Endodermal cell (in vitro differentiated cells): ENCODE measurements at regions not wholly inside any gene's neighbourhood (a gene's known extent, or its start where the extent isn't known, plus 50 kb on each side); places are given as distances from the start of the nearest gene placed in this dataset.

Experiments
- DNase-seq: peaks from one replicate; pipeline ENCODE4 v3.0.0-alpha.2; 2017
- H3K27ac ChIP-seq: 2 replicates; pipeline ENCODE4 v1.5.1; 2013; ENCODE audit warnings: mild to moderate bottlenecking, low read depth, low read length, moderate library complexity
- H3K27me3 ChIP-seq: 2 replicates; pipeline ENCODE4 v1.6.1; 2013; ENCODE audit warnings: mild to moderate bottlenecking, low read length, moderate library complexity; ENCODE audit not compliant: insufficient read depth, control insufficient read depth, poor library complexity, severe bottlenecking
- H3K36me3 ChIP-seq: 2 replicates; pipeline ENCODE4 v1.7.0; 2013; ENCODE audit warnings: mild to moderate bottlenecking, low read length, moderate library complexity; ENCODE audit not compliant: control insufficient read depth, insufficient read depth
- H3K4me1 ChIP-seq: one replicate; pipeline ENCODE4 v1.7.0; 2013; ENCODE audit warnings: low read length; ENCODE audit not compliant: control insufficient read depth, insufficient read depth
- H3K4me3 ChIP-seq: 2 replicates; pipeline ENCODE4 v1.5.1; 2013; ENCODE audit warnings: mild to moderate bottlenecking, low read length, moderate library complexity
- H3K9ac ChIP-seq: 2 replicates; pipeline ENCODE4 v1.6.1; 2013; ENCODE audit warnings: mild to moderate bottlenecking, low read length, moderate library complexity; ENCODE audit not compliant: poor library complexity, severe bottlenecking; ENCODE audit errors: extremely low read depth
- H3K9me3 ChIP-seq: 2 replicates; pipeline ENCODE4 v1.6.1; 2013; ENCODE audit warnings: mild to moderate bottlenecking, low read length, moderate library complexity; ENCODE audit not compliant: control insufficient read depth
- H3K27ac Mint-ChIP-seq: 2 replicates; pipeline ENCODE4 v1.8.0; 2020; ENCODE audit warnings: mixed read lengths
- H3K27me3 Mint-ChIP-seq: 2 replicates; pipeline ENCODE4 v1.8.0; 2021; ENCODE audit warnings: mild to moderate bottlenecking, mixed read lengths; ENCODE audit not compliant: insufficient read depth
- H3K36me3 Mint-ChIP-seq: 2 replicates; pipeline ENCODE4 v1.8.0; 2020; ENCODE audit warnings: low read depth, mixed read lengths
- H3K4me1 Mint-ChIP-seq: 2 replicates; pipeline ENCODE4 v1.8.0; 2020; ENCODE audit warnings: mixed read lengths
- H3K4me3 Mint-ChIP-seq: 2 replicates; pipeline ENCODE4 v1.8.0; 2020; ENCODE audit warnings: mild to moderate bottlenecking, moderate library complexity, mixed read lengths
- H3K9me3 Mint-ChIP-seq: 2 replicates; pipeline ENCODE4 v1.8.0; 2020; ENCODE audit warnings: mild to moderate bottlenecking, mixed read lengths
- WGBS, 2 experiments: methylation state at CpG; one replicate each; pipeline versions ENCODE4 v1.1.5 to v1.1.7; 2013; ENCODE audit warnings: missing lambda C conversion rate in 2 of 2, mixed read lengths in 1 of 2; ENCODE audit not compliant: insufficient coverage in 1 of 2, insufficient read length in 1 of 2; 5-methylcytosine and 5-hydroxymethylcytosine counted together
- TF ChIP-seq, protein P1 (sequence below): fragments of 200-600 bp; sonication (generic); conservative IDR thresholded peaks from 2 replicates; pipeline ENCODE4 v1.5.0; 2021; ENCODE audit warnings: antibody characterized with exemption, mild to moderate bottlenecking

DNA sequence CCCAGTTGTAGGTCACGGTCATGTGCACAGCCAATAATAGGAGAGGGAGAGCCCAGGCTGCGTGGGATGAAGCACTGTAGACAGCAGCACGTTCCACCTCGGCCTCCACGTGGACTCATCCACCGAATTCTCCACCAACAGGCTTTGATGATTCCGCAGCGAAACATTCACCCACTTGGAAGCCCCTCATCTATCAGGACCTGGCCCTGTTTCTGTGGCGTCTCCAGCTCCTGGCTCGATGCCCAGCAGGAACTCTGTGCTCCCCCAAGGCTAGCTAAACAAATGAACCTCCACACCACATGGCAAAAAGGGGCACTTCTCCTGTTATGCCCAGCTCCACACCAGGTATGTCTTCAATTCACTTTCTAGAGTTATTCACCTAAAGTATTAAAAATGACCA is 237.9 kb upstream of the PDE10A start:
- Mint-ChIP-seq H3K27me3 (peaks cover 23% of the 10 kb centered on the region), H3K36me3 (no peaks in the 10 kb centered on the region), H3K4me3 (no peak overlapping the region), H3K4me1 (no peaks in the 10 kb centered on the region), H3K9me3 (no peaks in the 10 kb centered on the region), H3K27ac (no peak overlapping the region)
- DNase-seq = no peak
- Histone ChIP-seq H3K4me3 (no peak overlapping the region), H3K4me1 (no peaks in the 10 kb centered on the region), H3K9me3 (no peaks in the 10 kb centered on the region), H3K9ac (no peak overlapping the region), H3K36me3 (no peaks in the 10 kb centered on the region), H3K27ac (no peak overlapping the region), H3K27me3 (no peaks in the 10 kb centered on the region)
- TF ChIP-seq, protein P1, sequence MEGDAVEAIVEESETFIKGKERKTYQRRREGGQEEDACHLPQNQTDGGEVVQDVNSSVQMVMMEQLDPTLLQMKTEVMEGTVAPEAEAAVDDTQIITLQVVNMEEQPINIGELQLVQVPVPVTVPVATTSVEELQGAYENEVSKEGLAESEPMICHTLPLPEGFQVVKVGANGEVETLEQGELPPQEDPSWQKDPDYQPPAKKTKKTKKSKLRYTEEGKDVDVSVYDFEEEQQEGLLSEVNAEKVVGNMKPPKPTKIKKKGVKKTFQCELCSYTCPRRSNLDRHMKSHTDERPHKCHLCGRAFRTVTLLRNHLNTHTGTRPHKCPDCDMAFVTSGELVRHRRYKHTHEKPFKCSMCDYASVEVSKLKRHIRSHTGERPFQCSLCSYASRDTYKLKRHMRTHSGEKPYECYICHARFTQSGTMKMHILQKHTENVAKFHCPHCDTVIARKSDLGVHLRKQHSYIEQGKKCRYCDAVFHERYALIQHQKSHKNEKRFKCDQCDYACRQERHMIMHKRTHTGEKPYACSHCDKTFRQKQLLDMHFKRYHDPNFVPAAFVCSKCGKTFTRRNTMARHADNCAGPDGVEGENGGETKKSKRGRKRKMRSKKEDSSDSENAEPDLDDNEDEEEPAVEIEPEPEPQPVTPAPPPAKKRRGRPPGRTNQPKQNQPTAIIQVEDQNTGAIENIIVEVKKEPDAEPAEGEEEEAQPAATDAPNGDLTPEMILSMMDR = no peak
- WGBS, 2 experiments = 92 to 96% methylated on average over 5 to 10 of the region's 10 CpGs

DNA sequence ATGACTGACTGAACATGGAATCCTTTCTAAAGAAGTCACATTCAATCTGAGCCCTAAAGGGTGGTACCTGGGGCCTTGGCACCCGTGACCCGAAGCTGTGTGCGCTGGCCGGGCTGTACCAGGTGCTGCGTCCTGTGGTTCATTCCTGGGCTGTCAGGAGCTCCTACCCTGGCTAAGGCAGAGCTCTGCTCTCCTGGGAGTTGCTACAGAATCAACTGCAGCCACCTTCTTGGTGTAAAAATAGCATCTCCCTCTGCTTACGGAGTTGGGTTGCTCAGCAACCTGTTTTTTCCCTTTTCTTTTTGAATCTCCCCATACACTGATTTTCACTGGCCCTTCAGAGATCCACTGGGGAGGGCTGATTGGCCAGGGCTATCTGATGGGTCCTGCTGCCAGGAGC is 236.6 kb upstream of the PDE10A start:
- Histone ChIP-seq H3K9me3 (no peaks in the 10 kb centered on the region), H3K27ac (no peak overlapping the region), H3K36me3 (no peaks in the 10 kb centered on the region), H3K4me1 (no peaks in the 10 kb centered on the region), H3K27me3 (no peaks in the 10 kb centered on the region), H3K4me3 (no peak overlapping the region), H3K9ac (no peak overlapping the region)
- no peak overlapping the region for H3K27ac Mint-ChIP-seq
- no peaks in the 10 kb centered on the region for H3K36me3 Mint-ChIP-seq
- H3K4me3 Mint-ChIP-seq = no peak overlapping the region
- H3K27me3 Mint-ChIP-seq = peaks cover 22% of the 10 kb centered on the region
- WGBS, 2 experiments = 84 to 88% methylated on average over 6 of the region's 6 CpGs
- no peaks in the 10 kb centered on the region for H3K4me1 Mint-ChIP-seq
- DNase-seq = no peak
- TF ChIP-seq, protein P1 = no peak
- no peaks in the 10 kb centered on the region for H3K9me3 Mint-ChIP-seq

DNA sequence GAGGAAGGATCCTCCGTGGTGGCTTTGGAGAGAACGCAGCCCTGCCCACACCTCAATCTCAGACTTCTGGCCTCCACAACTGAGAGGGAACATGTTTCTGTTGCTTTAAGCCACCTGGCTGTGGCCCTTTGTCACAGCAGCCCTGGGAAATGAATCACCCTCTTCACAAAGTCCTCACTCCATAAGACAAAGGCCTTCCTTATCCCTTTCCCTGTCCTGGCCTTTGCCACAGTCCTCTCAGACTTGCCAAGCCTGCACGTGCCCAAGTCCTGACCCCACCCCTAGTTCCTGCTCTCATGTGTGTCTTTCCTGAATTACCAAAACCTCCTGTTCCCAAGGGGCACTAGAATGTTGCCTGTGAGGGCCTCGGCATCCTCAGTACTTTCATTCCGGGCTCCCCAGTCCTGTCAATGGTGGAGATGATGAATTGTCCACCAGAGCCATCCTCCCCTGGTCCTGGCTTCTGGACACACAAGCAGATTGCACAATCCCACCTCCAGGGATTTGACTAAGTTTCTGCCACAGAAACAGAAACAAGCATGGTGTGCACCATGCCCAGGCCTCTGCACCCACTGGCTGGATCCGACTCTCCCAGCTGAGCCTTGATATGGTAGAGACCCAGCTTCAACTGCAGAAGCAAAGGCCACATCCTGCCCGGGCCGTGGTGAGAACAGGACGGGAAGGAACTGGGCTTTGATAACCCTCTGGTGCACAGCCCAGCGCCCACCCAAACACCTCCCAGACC is 232.6 kb upstream of the PDE10A start:
- Mint-ChIP-seq H3K4me1 (no peaks in the 10 kb centered on the region), H3K4me3 (no peak overlapping the region), H3K36me3 (no peaks in the 10 kb centered on the region), H3K9me3 (no peaks in the 10 kb centered on the region), H3K27me3 (peaks cover 30% of the 10 kb centered on the region), H3K27ac (no peak overlapping the region)
- Histone ChIP-seq H3K4me1 (no peaks in the 10 kb centered on the region), H3K27ac (no peak overlapping the region), H3K4me3 (no peak overlapping the region), H3K36me3 (no peaks in the 10 kb centered on the region), H3K9ac (no peak overlapping the region), H3K27me3 (peaks cover 3% of the 10 kb centered on the region), H3K9me3 (no peaks in the 10 kb centered on the region)
- TF ChIP-seq, protein P1 = peak; percentile 62
- peak; percentile 50 for DNase-seq
- 91 to 92% methylated on average over 5 to 10 of the region's 10 CpGs for WGBS, 2 experiments
